GM21360 (cell line): ENCODE measurements at regions not wholly inside any gene's neighbourhood (a gene's known extent, or its start where the extent isn't known, plus 50 kb on each side); places are given as distances from the start of the nearest gene placed in this dataset.
"Not testable (repeated sequence)": the region's sequence is repeated elsewhere in the genome, so short reads cannot be mapped to it uniquely, and the experiment has no call there.

ENCODE experiments used
- ATAC-seq: cut with Tn5 transposase; IDR thresholded peaks from one replicate; pipeline ENCODE4 v1.9.1; 2021; ENCODE audit warnings: mild to moderate bottlenecking, moderate library complexity; ENCODE audit not compliant: unreplicated experiment

DNA sequence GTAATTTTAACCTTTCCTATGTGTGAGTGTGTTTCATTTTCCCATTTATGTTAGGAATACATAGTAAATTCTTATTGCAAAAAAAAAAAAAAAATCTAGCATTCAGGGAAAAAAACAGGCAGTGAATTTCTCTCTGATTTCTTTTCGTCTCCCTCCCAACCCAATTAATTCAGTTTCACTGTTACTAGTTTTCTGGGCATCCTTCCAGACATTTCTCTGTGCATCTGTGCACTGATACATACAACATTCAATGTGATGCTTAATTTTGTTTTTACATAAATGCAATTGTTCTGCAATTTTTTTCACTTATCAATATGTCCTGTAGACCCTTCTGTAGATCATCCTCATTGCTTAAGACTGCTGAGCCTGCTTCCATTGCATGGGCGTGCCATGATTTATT, 694.3 kb upstream of the TBX3 start:
- no peak for ATAC-seq

DNA sequence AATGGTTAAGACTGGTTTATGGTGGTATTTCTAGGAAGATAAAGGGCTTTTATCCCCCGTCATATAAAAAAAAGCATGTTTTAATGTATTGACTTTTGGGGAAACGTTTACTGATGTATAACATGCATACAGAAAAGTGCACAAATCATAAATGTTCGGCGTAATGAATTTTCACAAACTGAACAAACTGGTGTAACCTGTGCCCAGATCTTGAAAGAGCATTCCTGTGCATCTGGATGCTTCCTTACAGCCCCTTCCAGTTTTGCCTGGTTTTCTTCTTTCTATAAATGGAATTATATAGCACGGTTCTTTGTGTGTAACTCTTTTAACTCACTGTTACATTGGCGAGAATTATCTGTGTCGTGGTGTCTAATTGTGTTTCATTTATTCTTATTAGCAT, 693.8 kb upstream of the TBX3 start:
- no peak for ATAC-seq

DNA sequence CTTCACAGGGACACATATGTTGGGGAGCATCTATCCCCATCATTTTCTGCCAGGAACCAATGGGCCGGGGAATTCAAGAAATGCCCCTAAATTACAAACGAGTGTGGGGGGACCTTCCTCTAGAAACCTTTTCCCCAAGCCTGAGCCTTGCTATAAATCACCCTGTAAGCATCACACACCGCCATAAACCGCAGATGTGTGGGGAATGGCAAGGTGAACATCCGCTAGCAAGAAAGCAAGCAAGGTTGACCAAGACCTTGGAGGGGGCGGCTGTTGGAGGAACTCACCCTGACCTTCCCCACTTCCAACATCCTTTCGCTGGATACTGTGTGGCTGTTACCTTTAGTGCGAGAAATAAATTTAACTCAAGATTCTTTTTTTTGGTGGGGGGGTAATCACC, 693.3 kb upstream of the TBX3 start:
- ATAC-seq, result no peak

DNA sequence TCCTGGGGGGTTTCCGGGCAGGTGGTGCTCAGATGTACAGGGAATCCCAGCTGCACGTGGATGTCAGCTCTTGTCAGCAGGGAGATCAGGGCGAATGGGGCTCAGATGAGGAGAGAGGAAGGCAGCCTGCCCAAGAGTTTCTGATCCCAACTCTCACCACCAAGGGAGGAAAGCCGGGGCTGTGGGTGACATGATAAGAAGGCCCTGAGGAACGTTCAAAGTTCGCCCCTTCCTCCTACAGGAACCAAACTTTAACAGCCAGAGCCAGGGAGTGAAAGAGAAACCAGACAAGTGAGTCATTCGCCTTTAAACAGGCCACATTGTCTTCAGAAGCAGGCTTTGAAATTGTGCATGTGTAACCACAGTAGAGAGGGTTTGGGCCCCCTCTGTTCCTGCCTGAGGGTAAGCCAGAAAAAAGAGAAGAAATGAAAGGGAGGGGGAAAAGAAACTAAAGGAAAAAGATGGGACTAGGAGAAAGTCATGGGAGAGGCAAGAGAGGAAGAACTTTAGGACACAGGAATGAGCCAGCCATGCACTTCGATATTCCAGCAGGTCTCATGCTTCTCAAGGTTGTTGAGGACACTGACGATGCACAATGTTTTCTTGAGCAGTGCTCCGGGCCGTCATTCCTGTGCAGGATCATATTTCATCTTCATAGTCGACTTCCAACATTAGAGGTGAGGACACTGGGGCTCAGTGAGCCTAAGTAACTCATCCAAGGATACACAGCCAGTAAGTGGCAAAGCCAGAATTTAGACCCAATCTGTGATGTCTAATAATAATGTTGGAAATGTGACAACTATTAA, 691.4 kb upstream of the TBX3 start:
- peak; percentile 95 for ATAC-seq

DNA sequence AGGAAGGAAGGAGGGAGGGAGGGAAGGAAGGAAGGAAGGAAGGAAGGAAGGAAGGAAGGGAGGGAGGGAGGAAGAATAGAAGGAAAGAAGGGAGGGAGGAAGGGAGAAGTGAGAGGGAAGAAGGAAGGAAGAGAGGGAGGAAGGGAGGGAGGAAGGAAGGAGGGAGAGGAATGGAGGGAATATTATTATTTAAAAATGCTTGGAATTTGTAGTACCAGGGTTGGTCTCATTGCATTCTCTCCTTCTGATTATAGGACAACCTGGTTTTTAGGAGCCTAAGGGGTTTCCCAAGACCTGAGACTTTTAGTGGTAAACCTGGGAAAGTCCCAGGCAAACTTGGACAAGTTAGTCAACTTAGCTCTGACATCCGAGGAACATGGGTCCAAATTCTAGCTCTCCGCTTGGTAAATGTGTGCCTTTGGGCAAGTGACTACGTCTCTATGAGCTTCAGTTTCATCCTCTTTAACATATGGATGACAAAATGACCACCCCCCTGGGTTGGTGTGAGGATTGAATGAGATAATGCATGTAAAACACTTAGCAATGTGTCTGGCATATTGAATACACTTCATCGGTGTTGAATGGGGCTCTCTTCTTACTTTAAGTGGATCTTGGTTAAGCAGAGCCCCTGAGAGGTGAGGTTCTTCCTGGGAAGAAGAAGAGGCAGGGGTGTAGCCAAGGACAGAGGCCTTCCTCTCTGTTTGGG, 690.7 kb upstream of the TBX3 start:
- no peak for ATAC-seq

DNA sequence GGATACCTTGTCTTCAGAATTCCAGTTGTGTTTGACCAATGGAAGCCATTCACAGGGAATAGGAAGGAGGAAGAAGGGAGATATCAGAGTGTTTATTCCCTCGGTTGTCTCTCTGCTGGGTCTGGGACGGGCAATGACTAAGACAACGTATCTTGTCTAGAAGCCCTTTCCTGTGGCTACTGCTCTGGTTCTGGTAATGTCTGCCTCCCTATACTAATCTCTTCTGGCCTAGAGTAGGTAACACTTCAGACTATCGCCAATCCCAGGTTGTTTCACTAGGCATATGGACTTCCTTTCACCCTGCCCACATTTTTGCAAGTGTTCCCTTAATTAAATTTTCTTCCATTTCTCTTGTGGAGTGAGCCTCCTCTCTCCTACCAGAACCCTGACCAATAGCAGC, 687.7 kb upstream of the TBX3 start:
- ATAC-seq, result no peak

DNA sequence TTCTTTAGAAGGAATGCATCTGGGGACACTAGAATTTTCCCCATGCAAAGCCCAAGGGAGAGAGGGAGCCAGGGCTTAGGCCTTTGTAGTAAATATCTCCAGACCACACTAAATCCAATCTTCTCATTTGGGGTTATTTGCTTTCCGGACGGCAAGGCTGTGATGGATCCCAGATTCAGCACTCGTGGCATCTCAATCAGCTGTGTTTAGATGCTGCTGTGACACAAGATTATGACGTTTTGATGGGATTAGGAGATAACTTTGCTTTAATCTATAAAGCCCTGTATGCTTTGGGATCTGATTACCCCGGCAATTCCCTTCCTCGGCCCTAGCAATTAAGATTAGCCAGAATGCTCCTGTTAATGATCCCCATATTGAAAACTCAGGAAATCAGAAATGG, 686.7 kb upstream of the TBX3 start:
- no peak for ATAC-seq

DNA sequence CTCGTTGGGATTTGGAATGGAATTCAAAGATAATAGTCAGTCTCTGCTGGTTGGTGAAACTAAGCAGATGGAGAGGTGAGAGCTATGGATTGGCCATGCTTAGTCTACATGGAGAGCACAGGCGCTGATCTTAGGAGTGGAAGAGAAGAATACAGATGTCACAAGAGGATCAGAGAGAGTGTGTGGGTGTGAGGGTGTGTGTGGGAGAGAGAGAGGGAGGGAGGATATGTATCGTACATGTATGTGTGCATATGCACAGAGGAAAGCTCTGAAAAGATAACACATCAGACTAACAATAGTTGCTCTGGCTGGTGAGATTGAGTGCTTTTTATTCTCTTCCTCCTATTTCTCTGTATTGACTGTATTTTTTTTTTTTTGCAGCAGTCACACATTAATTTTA, 686.2 kb upstream of the TBX3 start:
- ATAC-seq, result no peak

DNA sequence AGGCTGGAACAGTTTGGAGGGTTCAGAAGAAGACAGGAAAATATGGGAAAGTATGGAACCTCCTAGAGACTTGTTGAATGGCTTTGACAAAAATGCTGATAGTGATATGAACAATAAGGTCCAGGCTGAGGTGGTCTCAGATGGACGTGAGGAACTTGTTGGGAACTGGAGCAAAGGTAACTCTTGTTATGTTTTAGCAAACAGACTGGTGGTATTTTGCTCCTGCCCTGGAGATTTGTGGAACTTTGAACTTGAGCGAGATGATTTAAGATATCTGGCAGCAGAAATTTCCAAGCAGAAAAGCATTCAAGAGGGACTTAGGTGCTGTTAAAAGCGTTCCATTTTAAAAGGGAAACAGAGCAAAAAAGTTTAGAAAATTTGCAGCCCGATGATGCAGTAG, 682.3 kb upstream of the TBX3 start:
- ATAC-seq, result not testable (repeated sequence)

DNA sequence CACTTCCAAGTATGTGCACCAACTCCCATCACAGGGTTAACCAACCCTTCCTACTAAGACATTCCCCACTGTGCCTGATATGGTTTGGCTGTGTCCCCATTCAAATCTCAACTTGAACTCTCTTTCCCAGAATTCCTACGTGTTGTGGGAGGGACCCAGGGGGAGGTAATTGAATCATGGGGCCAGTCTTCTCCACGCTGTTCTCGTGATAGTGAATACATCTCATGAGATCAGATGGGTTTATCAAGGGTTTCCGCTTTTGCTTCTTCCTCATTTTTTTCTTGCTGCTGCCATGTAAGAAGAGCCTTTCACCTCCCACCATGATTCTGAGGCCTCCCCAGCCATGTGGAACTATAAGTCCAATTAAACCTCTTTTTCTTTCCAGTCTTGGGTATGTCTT, 681.8 kb upstream of the TBX3 start:
- not testable (repeated sequence) for ATAC-seq

DNA sequence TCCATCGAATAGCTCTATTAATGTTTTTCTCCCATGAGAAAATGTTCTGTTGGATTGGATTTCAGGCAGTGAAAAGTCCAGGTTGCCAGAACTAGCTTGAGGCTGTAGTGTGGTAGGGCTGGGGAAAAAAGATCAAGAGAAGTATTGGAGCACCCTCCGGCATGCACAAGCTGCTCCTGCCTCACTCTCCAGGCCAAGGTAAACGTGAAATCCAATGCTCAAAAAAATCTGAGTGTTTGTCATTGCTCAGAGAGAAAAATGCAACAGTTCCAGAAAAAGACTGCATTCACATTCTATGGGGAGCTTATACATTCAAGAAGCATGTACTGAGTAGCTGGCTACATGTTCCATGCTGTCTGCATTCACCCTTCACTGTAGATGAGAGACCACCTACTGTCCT, 680.9 kb upstream of the TBX3 start:
- ATAC-seq, result no peak

DNA sequence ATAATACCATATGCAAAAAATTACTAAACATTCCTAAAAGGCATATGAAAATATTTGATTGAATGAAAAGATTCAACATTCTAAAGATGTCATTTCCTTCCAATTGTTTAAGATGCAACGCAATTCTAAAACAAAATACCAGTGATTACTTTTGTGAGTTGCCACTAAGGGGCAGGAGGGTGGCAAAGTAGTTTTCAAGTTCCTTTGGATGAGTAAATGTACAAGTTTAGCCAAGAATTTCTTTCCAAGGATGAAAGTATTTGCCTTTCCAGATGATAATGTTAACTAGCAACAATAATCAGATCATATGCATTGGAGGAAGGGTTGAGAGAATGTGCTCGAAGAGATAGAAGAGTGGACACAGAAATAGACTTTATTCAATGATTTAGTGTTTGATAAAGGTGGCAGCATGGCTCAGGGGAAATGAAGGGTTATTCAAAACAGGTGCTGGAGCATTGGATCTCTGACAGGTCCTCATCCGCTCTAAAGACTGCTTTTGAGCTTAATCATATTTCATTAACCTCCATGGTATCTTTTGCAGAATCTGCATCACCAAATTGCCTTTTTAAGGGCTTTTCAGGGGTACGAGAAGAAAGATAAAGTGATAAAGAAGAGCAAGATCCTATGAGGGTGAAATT, 678.5 kb upstream of the TBX3 start:
- ATAC-seq, result no peak

DNA sequence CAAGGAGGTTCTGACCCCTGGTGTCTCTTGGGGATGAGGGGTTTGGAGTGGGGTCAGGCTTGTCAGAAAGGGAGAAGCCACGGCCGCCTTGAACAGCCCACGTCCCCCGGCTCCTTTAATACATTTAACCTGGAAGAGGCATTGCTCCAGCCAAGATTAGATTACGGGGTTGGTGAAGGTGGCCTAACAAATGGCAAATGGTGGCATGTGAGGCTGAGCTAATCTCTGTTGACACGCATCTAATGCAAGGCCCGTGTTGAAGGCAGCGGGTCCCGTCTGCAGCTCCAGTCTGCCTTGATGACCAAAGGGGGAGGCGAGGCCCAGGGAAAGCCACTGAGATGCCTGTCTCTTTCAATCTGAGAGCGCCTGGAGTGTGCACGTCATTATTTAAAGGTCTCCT, 673.7 kb upstream of the TBX3 start:
- no peak for ATAC-seq

DNA sequence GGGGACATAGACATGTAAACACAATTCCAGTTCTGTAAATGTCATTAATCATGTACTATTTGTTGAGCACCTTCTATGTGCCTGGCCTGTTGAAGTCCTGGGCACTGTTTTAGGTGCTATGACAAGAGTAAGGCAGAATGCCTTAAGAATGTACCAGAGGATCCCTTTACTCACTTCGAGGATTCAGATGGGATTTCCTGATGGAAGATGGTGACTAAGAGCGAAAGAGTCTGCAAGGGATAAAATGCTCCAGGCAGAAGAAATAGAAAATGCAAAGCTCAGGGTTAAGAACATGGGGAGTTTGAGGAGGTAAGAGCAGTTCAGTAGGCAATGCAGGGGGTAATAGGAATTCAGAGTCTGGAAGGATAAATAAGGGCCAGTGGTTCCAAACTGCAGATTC, 671.3 kb upstream of the TBX3 start:
- no peak for ATAC-seq

DNA sequence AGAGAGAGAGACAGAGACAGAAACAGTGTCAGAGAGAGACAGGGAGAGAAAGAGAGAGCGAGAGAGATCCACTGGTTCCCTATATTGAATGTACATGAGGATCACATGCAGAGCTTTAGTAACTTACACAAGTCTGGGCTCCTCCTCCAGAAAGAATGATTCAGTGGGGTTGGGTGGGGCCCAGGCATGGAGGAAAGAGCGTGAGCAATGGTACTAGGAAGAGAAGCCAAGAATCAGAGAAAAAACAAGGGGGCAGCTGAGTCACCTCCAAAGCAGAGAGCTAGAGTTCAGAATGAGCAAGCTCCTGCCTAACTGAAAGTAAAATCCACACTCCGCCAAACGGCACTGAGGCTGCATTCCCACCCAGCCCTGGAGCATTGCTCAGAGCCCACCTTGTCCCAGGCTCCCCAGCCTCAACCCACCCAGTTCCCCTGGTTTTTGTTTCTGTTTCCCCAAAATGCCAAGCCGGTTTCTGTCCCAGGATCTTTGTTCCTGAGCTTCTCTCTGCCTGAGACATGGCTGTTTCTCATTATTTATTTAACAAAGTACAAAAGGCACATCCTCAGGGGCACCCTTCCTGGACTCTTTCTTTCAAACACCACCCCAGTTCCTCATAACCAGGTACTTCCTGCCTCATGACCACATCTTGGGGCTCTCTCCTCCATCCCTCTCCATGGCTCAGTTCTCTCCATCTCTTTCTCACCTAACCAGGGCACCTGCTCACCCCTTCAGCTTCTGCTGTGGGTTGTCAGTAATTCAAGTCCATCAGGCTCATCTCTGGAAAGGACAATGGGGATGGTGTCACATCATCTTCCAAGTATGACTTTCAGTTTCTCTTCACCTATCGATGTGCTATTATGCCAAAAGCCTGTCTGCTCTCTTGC, 670.3 kb upstream of the TBX3 start:
- ATAC-seq, result peak; percentile 53

DNA sequence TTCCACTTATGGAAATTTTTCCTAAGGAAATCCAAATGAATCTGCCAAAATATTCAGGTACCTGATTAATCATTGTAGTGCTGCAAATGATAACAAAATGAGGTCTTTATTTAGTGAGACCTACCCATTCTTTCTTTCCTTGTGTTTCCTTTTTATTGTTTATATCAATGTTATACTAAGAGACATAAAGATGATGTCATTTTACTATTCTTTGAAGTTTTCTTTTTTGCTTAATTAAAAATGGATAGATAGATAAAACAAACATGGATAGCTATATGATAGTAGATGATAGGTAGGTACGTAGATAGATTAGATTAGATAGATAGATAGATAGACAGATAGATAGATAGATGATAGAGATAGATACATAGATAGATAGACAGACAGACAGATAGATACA, 669.5 kb upstream of the TBX3 start:
- no peak for ATAC-seq

DNA sequence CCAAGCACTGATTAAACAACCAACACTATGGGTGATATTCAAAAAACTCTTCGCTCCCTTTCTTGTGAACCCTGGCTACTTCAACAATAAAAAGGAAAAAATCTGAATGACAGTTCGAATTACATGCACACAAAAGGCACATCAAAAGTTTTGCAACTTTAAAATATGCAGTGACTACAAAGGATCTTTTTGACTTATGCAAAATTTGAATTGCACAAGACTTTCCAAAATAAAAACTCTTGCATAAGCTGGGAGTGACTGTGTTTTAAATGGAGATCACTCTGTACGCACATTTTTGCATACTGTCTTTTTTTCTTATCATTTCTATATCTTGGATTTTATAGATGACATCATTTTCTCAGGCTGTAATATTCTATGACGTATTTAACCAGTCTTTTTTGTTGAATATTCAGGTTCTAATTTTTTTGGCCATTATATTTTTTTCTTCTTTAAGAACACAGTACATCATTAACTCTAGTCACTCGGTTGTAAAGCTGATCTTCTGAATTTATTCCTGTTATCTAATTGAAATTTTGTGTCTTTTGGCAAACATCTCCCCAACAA, 667.6 kb upstream of the TBX3 start:
- ATAC-seq, result no peak

DNA sequence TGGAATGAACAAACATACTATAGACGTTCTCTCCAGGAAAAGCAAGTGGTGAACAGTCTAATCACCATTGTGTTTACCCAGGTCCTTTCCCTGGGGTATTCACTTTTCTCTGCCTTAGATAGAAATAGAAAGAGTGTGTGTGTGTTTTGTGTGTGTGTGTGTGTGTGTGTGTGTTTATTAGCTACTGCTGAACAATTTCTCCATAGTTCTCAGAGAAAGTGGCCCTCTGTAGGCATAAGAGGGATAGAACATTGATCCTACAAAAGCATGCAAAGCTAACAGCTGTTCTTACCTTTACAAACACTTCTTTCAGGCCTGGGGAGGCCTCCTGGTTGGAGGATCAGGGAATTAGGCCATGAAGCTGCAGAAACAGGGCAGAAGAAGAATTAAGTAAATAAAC, 665.7 kb upstream of the TBX3 start:
- no peak for ATAC-seq

DNA sequence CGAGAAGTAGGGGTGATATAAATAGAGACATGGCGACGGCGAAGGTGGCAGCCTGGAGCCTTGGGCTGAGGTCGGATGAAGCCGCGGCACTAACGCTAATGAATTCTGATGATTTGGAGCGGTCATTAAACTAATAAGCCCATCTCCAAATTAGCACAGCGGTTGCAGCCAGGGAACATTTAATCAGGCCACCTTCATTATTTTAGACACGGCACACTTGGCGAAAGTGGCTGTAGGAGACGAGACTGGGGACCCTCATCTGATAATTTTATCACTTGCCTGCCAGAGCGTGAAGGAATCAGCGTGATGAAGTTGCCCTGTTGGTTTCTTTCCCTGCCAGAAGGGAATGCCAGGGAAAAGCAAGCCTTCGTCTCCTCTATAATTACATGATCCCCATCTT, 664.3 kb upstream of the TBX3 start:
- no peak for ATAC-seq

DNA sequence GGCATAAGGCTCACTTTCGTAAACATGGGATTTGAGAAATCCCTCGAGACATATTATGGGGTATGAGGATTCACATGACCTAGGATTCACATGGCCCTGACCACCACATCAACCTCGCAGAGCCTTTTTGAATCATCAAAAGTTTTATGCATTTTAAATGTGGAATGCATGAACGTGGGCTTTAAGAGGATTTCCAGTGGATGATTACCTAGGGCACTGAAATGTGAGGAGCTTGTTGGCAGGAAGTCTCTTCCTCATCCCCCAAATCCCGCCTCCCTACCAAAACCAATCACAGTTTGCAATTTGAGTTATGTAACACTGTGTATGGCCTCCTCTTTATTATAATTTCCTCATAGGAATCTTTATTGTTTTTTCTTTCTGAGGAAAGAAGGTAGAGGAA, 659.6 kb upstream of the TBX3 start:
- no peak for ATAC-seq

DNA sequence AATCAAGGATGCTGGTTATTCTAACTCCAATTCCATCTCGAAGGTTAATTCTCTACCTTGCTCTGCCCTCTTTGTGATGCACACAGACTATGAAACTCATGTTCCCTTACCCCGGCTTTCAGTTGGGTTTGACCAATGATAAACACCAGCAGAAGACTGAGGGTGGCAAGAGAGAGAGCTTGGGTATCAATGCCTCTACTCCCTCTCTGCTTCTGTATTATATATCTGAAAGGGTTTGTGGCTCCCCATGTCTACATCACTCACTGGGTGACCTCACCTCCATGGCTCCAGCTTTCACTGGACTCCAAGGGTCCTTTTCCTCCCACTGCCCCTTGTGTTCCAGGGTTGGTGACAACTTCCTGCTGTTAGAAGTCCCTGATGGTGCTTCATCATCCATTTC, 659.0 kb upstream of the TBX3 start:
- ATAC-seq, result no peak
